ENCODE measurements at regions not wholly inside any gene's neighbourhood (a gene's known extent, or its start where the extent isn't known, plus 50 kb on each side); places are given as distances from the start of the nearest gene placed in this dataset.

DNA sequence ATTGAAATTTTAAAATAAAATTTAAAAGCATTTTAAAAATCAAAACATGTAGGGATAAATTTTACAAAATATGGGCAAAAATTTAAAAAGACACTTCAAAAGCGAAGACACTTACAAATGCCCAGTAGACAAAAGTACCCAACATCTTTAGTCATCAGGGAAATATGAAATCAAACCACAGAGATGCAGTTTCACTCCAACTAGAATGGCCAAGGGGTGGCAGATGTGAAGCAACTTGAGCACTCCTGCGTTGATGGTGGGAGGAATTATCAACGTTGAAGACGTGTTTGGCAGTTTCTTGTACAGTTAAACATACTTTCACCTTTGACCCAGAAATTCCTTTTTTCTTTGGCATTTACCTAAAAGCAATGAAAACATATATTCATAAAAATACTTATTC lies 518.0 kb upstream of the SGCG start:
- TF ChIP-seq, protein P1, sequence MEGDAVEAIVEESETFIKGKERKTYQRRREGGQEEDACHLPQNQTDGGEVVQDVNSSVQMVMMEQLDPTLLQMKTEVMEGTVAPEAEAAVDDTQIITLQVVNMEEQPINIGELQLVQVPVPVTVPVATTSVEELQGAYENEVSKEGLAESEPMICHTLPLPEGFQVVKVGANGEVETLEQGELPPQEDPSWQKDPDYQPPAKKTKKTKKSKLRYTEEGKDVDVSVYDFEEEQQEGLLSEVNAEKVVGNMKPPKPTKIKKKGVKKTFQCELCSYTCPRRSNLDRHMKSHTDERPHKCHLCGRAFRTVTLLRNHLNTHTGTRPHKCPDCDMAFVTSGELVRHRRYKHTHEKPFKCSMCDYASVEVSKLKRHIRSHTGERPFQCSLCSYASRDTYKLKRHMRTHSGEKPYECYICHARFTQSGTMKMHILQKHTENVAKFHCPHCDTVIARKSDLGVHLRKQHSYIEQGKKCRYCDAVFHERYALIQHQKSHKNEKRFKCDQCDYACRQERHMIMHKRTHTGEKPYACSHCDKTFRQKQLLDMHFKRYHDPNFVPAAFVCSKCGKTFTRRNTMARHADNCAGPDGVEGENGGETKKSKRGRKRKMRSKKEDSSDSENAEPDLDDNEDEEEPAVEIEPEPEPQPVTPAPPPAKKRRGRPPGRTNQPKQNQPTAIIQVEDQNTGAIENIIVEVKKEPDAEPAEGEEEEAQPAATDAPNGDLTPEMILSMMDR (conservative IDR thresholded peaks at IDR 0.05), result no peak
- Mint-ChIP-seq H3K27ac (no peak overlapping the region), H3K9me3 (no peaks in the 10 kb centered on the region), H3K36me3 (ENCODE audit: low read depth) (no peaks in the 10 kb centered on the region), H3K27me3 (ENCODE audit: insufficient read depth) (no peaks in the 10 kb centered on the region), H3K4me1 (peaks cover 5% of the 10 kb centered on the region), H3K4me3 (no peak overlapping the region)
- Histone ChIP-seq H3K9ac (ENCODE audit: extremely low read depth, low read length, poor library complexity, severe bottlenecking) (no peak overlapping the region), H3K36me3 (ENCODE audit: control insufficient read depth, insufficient read depth, low read length) (no peaks in the 10 kb centered on the region), H3K4me3 (ENCODE audit: low read length) (no peak overlapping the region), H3K9me3 (ENCODE audit: control insufficient read depth, low read length) (no peaks in the 10 kb centered on the region), H3K27ac (ENCODE audit: low read depth, low read length) (no peak overlapping the region), H3K27me3 (ENCODE audit: control insufficient read depth, insufficient read depth, low read length, poor library complexity, severe bottlenecking) (no peaks in the 10 kb centered on the region), H3K4me1 (ENCODE audit: control insufficient read depth, insufficient read depth, low read length) (no peaks in the 10 kb centered on the region)
- no peak for DNase-seq
- WGBS, 2 experiments (ENCODE audit: insufficient coverage in 1 of 2, insufficient read length in 1 of 2), result 97 to 100% methylated on average over 3 to 4 of the region's 4 CpGs

DNA sequence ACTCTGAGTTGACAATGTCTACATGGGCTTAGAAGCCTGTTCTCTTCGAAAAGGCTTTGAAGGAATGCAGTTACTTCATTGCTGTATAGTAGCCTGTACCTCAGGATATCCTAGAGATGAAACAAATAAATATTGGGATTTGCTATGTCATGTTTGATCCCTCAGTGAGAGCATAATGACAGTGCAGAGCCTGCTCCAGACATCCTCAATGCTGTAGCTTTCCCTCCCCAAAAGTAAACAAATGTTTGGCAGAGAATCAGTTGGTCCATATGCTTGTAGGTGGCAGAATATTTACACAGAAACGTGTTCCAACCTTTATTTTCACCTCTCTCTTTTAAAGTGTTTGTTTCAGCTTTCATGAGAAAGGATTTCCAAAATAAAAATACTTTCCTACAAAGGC lies 515.3 kb upstream of the SGCG start:
- no peaks in the 10 kb centered on the region for H3K36me3 Mint-ChIP-seq (ENCODE audit: low read depth)
- 83 to 90% methylated on average over 2 of the region's 2 CpGs for WGBS, 2 experiments (ENCODE audit: insufficient coverage in 1 of 2, insufficient read length in 1 of 2)

DNA sequence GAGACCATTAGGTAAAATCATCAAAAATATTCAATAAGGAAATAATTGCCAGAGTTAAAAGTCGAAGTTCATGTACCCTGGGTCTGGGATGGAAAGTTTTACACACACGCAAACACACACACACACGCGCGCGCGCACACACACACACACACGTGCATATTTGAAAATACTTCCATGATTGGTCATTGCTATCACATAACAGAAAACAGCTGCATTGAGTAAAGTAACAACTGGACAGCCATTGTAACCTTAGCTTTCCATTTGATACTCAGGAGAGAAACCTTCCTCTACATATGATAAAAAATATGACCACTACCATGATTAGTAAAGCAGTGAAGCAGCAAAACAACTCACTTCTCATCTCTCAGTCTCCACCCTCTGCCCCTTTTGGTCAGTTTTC lies 490.0 kb upstream of the SGCG start:
- no peaks in the 10 kb centered on the region for H3K4me1 Mint-ChIP-seq

More for the DNA sequence above, 515.3 kb upstream of the SGCG start:
- no peaks in the 10 kb centered on the region for H3K27me3 Mint-ChIP-seq (ENCODE audit: insufficient read depth)
- H3K27me3 ChIP-seq (ENCODE audit: control insufficient read depth, insufficient read depth, low read length, poor library complexity, severe bottlenecking), result no peaks in the 10 kb centered on the region
- no peak overlapping the region for H3K9ac ChIP-seq (ENCODE audit: extremely low read depth, low read length, poor library complexity, severe bottlenecking)
- H3K4me3 Mint-ChIP-seq, result no peak overlapping the region
- H3K9me3 Mint-ChIP-seq, result peaks cover 3% of the 10 kb centered on the region
- no peak overlapping the region for H3K27ac Mint-ChIP-seq
- TF ChIP-seq, protein P1 (conservative IDR thresholded peaks at IDR 0.05), result no peak
- no peak overlapping the region for H3K4me3 ChIP-seq (ENCODE audit: low read length)
- no peak overlapping the region for H3K27ac ChIP-seq (ENCODE audit: low read depth, low read length)
- H3K9me3 ChIP-seq (ENCODE audit: control insufficient read depth, low read length), result no peaks in the 10 kb centered on the region
- H3K36me3 ChIP-seq (ENCODE audit: control insufficient read depth, insufficient read depth, low read length), result no peaks in the 10 kb centered on the region
- H3K4me1 Mint-ChIP-seq, result peaks cover 12% of the 10 kb centered on the region
- no peaks in the 10 kb centered on the region for H3K4me1 ChIP-seq (ENCODE audit: control insufficient read depth, insufficient read depth, low read length)
- no peak for DNase-seq

More for the DNA sequence above, 490.0 kb upstream of the SGCG start:
- no peaks in the 10 kb centered on the region for H3K36me3 Mint-ChIP-seq (ENCODE audit: low read depth)
- Histone ChIP-seq H3K36me3 (ENCODE audit: control insufficient read depth, insufficient read depth, low read length) (no peaks in the 10 kb centered on the region), H3K9ac (ENCODE audit: extremely low read depth, low read length, poor library complexity, severe bottlenecking) (no peak overlapping the region), H3K4me3 (ENCODE audit: low read length) (no peak overlapping the region), H3K27ac (ENCODE audit: low read depth, low read length) (no peak overlapping the region), H3K9me3 (ENCODE audit: control insufficient read depth, low read length) (peaks cover 3% of the 10 kb centered on the region), H3K27me3 (ENCODE audit: control insufficient read depth, insufficient read depth, low read length, poor library complexity, severe bottlenecking) (no peaks in the 10 kb centered on the region), H3K4me1 (ENCODE audit: control insufficient read depth, insufficient read depth, low read length) (no peaks in the 10 kb centered on the region)
- 67 to 81% methylated on average over 7 to 8 of the region's 8 CpGs for WGBS, 2 experiments (ENCODE audit: insufficient coverage in 1 of 2, insufficient read length in 1 of 2)
- H3K27me3 Mint-ChIP-seq (ENCODE audit: insufficient read depth), result no peaks in the 10 kb centered on the region
- peaks cover 17% of the 10 kb centered on the region for H3K9me3 Mint-ChIP-seq
- no peak for DNase-seq
- H3K27ac Mint-ChIP-seq, result no peak overlapping the region
- no peak overlapping the region for H3K4me3 Mint-ChIP-seq
- TF ChIP-seq, protein P1 (conservative IDR thresholded peaks at IDR 0.05), result no peak
